ENCODE measurements at regions not wholly inside any gene's neighbourhood (a gene's known extent, or its start where the extent isn't known, plus 50 kb on each side); places are given as distances from the start of the nearest gene placed in this dataset.
"Not testable (repeated sequence)": the region's sequence is repeated elsewhere in the genome, so short reads cannot be mapped to it uniquely, and the experiment has no call there.

GRCh38 chr10:125230251-125230650 lies 69.9 kb upstream of the CTBP2 start:
- H3K4me3 ChIP-seq (ENCODE audit: low read depth, low read length) = no peak overlapping the region
- TF ChIP-seq, protein P1, sequence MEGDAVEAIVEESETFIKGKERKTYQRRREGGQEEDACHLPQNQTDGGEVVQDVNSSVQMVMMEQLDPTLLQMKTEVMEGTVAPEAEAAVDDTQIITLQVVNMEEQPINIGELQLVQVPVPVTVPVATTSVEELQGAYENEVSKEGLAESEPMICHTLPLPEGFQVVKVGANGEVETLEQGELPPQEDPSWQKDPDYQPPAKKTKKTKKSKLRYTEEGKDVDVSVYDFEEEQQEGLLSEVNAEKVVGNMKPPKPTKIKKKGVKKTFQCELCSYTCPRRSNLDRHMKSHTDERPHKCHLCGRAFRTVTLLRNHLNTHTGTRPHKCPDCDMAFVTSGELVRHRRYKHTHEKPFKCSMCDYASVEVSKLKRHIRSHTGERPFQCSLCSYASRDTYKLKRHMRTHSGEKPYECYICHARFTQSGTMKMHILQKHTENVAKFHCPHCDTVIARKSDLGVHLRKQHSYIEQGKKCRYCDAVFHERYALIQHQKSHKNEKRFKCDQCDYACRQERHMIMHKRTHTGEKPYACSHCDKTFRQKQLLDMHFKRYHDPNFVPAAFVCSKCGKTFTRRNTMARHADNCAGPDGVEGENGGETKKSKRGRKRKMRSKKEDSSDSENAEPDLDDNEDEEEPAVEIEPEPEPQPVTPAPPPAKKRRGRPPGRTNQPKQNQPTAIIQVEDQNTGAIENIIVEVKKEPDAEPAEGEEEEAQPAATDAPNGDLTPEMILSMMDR (IDR thresholded peaks at IDR 0.05; ENCODE audit: insufficient read depth, low read depth, low read length, missing control alignments) = no peak
- DNase-seq (ENCODE audit: low read depth) = no peak

GRCh38 chr10:125228245-125228940 lies 68.0 kb upstream of the CTBP2 start:
- not testable (repeated sequence) for DNase-seq (ENCODE audit: low read depth); H3K4me3 ChIP-seq (ENCODE audit: low read depth, low read length)

DNA sequence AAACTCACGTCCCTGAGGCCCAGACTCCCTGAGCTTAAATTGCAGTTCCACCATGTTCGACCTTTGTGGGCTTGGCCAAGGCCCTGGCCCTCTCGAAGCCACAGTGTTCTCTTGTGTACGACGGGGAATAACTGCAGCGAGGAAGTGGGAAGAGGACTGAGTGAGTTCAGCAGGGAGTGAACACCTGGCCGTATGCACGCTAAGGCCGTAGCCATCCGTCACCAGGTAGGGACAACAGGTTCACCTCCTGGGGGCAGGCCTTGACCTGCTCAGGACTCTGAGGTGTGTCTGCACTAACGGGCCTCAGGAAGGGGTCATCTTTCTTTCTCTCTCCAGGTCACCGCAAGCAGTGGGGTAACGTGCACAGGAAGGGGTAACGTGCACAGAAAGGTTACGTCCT lies 67.2 kb upstream of the CTBP2 start:
- H3K4me3 ChIP-seq (ENCODE audit: low read depth, low read length) = no peak overlapping the region
- DNase-seq (ENCODE audit: low read depth) = no peak
- TF ChIP-seq, protein P1 (IDR thresholded peaks at IDR 0.05; ENCODE audit: insufficient read depth, low read depth, low read length, missing control alignments) = no peak

- TF ChIP-seq, protein P1 (IDR thresholded peaks at IDR 0.05; ENCODE audit: insufficient read depth, low read depth, low read length, missing control alignments) = no peak
- no peak overlapping the region for H3K4me3 ChIP-seq (ENCODE audit: low read depth, low read length)
- DNase-seq (ENCODE audit: low read depth) = no peak
Measured at GRCh38 chr10:125226823-125227222, 66.5 kb upstream of the CTBP2 start.

DNA sequence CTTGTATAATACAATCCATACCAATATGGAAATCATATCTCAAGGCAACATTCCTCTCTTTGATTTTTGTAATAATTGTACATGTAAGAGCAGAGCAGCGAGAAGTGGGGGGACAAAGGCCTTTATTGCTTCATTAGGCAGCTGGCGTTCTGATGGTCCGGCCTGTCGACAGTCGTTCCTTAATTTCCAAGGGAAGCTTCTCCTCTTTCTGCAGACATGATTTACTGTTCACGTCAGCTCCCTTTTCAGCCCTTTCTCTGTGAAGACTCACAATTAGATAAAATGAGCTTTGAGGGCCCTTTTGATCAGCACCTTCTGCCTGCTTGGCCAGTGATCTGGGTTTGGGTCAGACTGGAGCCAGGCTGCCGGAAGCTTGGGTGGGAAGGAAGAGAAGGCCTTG lies 65.6 kb upstream of the CTBP2 start:
- no peak overlapping the region for H3K4me3 ChIP-seq (ENCODE audit: low read depth, low read length)
- TF ChIP-seq, protein P1 (IDR thresholded peaks at IDR 0.05; ENCODE audit: insufficient read depth, low read depth, low read length, missing control alignments) = no peak
- DNase-seq (ENCODE audit: low read depth) = no peak

GRCh38 chr10:125225051-125225450 lies 64.7 kb upstream of the CTBP2 start:
- TF ChIP-seq, protein P1 (IDR thresholded peaks at IDR 0.05; ENCODE audit: insufficient read depth, low read depth, low read length, missing control alignments) = no peak
- H3K4me3 ChIP-seq (ENCODE audit: low read depth, low read length) = no peak overlapping the region
- DNase-seq (ENCODE audit: low read depth) = no peak

DNA sequence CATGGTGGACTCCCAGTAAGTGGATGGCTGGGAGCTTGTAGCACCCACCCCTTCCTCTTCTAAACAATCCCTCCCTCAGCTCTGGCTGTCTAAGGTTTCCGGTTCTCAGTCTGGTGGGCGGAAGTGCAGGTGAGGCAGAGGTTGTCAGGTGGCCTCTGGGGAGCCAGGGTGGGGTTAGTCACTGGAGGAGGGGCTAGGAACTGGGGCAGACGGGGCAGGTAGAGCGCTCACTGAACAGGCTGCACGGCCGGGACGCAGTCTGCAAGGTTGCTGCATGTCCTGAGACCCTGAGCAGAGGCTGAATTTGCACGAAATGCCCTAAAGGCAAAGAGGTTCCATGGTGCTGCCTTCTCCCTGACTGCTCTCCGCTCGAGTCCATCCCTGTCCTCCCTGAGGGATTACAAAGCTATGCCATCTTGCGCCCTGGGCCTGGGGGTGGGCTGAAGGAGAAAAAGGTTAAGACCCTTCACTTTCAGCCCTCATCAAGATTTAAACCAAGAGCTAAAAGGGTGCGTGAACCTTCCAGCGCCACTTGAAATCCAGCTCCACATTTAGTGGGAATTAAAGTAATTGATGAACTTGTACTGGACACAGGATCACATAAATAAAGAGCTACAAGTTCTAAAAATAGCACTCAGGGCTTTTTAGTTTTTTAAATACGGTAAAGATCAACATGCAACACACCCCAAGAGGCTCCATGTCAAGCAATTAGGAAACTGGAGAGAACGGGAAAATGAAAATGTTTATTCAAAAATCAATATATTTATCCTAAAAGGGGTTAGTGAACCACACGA lies 62.3 kb upstream of the CTBP2 start:
- DNase-seq (ENCODE audit: low read depth) = no peak
- TF ChIP-seq, protein P1 (IDR thresholded peaks at IDR 0.05; ENCODE audit: insufficient read depth, low read depth, low read length, missing control alignments) = no peak

More for the DNA sequence above, 62.3 kb upstream of the CTBP2 start:
- H3K4me3 ChIP-seq (ENCODE audit: low read depth, low read length) = no peak overlapping the region

Measured in GM12865 (cell line).